WTC11 (cell line): ENCODE measurements at regions not wholly inside any gene's neighbourhood (a gene's known extent, or its start where the extent isn't known, plus 50 kb on each side); places are given as distances from the start of the nearest gene placed in this dataset.

Experiments used
- ATAC-seq: fragments of 200-7000 bp; cut with Tn5 transposase; 2 replicates; pipeline ENCODE4 v1.10.0; 2021; ENCODE audit warnings: mild to moderate bottlenecking, moderate library complexity
- CTCF ChIA-PET: fragments of 300-600 bp; sonication (Branson Sonifier 250); formaldehyde crosslinking; loops from one replicate; lab custom pipeline; 2021; ENCODE audit warnings: antibody characterized with exemption; lab: Charles Lee
- POLR2A ChIA-PET: fragments of 350-600 bp; sonication (Branson Sonifier 250); formaldehyde crosslinking; loops from one replicate; lab custom pipeline; 2021; ENCODE audit warnings: antibody characterized with exemption; lab: Charles Lee
- DNase-seq: peaks from one replicate; pipeline ENCODE4 v3.0.0; 2021; ENCODE audit warnings: low spot score
- H3K27ac Mint-ChIP-seq: 2 replicates; pipeline ENCODE4 v1.8.0; 2021; ENCODE audit warnings: mixed read lengths
- H3K27me3 Mint-ChIP-seq: 2 replicates; pipeline ENCODE4 v1.8.0; 2021; ENCODE audit warnings: low read depth, mild to moderate bottlenecking, moderate library complexity, mixed read lengths
- H3K36me3 Mint-ChIP-seq: 2 replicates; pipeline ENCODE4 v1.8.0; 2021; ENCODE audit warnings: mixed read lengths
- H3K4me1 Mint-ChIP-seq: 2 replicates; pipeline ENCODE4 v1.8.0; 2022; ENCODE audit warnings: mixed read lengths
- H3K4me3 Mint-ChIP-seq: 2 replicates; pipeline ENCODE4 v1.8.0; 2021; ENCODE audit warnings: mild to moderate bottlenecking, moderate library complexity, mixed read lengths
- H3K9me3 Mint-ChIP-seq: 2 replicates; pipeline ENCODE4 v1.8.0; 2021; ENCODE audit warnings: mixed read lengths
- E2F4 ChIP-seq: sonication (generic); formaldehyde crosslinking; IDR thresholded peaks from 2 replicates; pipeline ENCODE4 v1.8.1; 2022; ENCODE audit warnings: low read depth, mild to moderate bottlenecking, moderate library complexity, missing genetic modification reagents, borderline replicate concordance
- ERG ChIP-seq: fragments of 250-450 bp; sonication (Bioruptor Pico); IDR thresholded peaks from 2 replicates; pipeline ENCODE4 v1.8.0; 2021; ENCODE audit warnings: mild to moderate bottlenecking
- FOXK1 ChIP-seq: sonication (generic); formaldehyde crosslinking; IDR thresholded peaks from 2 replicates; pipeline ENCODE4 v1.8.0; 2022; ENCODE audit warnings: mild to moderate bottlenecking, moderate library complexity, missing genetic modification reagents
- HMGXB4 ChIP-seq: sonication (generic); formaldehyde crosslinking; IDR thresholded peaks from 2 replicates; pipeline ENCODE4 v1.8.1; 2023; ENCODE audit warnings: mild to moderate bottlenecking, moderate library complexity, missing genetic modification reagents
- NFYB ChIP-seq: sonication (generic); formaldehyde crosslinking; conservative IDR thresholded peaks from 2 replicates; pipeline ENCODE4 v1.8.0; 2022; ENCODE audit warnings: low read depth, missing genetic modification reagents
- NR3C1 ChIP-seq: sonication (generic); formaldehyde crosslinking; conservative IDR thresholded peaks from 2 replicates; pipeline ENCODE4 v1.8.1; 2023; ENCODE audit warnings: low read depth, mild to moderate bottlenecking, missing genetic modification reagents
- RELA ChIP-seq: sonication (generic); formaldehyde crosslinking; IDR thresholded peaks from 2 replicates; pipeline ENCODE4 v1.8.1; 2022; ENCODE audit warnings: missing genetic modification reagents, mild to moderate bottlenecking, borderline replicate concordance
- ZMAT4 ChIP-seq: fragments of 250-450 bp; sonication (Bioruptor Pico); IDR thresholded peaks from 2 replicates; pipeline ENCODE4 v1.9.0; 2021; ENCODE audit warnings: mild to moderate bottlenecking
- ZNF232 ChIP-seq: sonication (generic); formaldehyde crosslinking; IDR thresholded peaks from 2 replicates; pipeline ENCODE4 v1.8.0; 2022; ENCODE audit warnings: mild to moderate bottlenecking, missing genetic modification reagents
- ZNF423 ChIP-seq: fragments of 250-450 bp; sonication (Bioruptor Pico); IDR thresholded peaks from 2 replicates; pipeline ENCODE4 v2.1.2; 2022; ENCODE audit warnings: mild to moderate bottlenecking, moderate library complexity

GRCh38 chr4:156006192-156006591, 52.5 kb upstream of the CTSO start:
- peaks cover 44% of the 10 kb centered on the region for H3K27me3 Mint-ChIP-seq
- no peak overlapping the region for H3K4me3 Mint-ChIP-seq
- no peak overlapping the region for H3K27ac Mint-ChIP-seq
- CTCF ChIA-PET, result no interaction called here
- H3K36me3 Mint-ChIP-seq, result peaks cover 8% of the 10 kb centered on the region
- DNase-seq (no peak), ATAC-seq (no peak)
- peaks cover 12% of the 10 kb centered on the region for H3K9me3 Mint-ChIP-seq
- POLR2A ChIA-PET, result no interaction called here
- TF ChIP-seq FOXK1 (no peak), NR3C1 (CRISPR knock-in tag) (no peak), ZNF232 (CRISPR knock-in tag) (no peak), RELA (CRISPR knock-in tag) (no peak), NFYB (CRISPR knock-in tag) (no peak), HMGXB4 (CRISPR knock-in tag) (no peak), ZNF423 (CRISPR knock-in tag) (no peak), ZMAT4 (no peak), ERG (CRISPR knock-in tag) (no peak), E2F4 (no peak)
- 0 out of 2 replicates have a peak, but pooled peaks cover 4% of the 10 kb centered on the region for H3K4me1 Mint-ChIP-seq
